HG03354 (cell line): ENCODE measurements at regions not wholly inside any gene's neighbourhood (a gene's known extent, or its start where the extent isn't known, plus 50 kb on each side); places are given as distances from the start of the nearest gene placed in this dataset.

ENCODE experiments used
- ATAC-seq: cut with Tn5 transposase; IDR thresholded peaks from one replicate; pipeline ENCODE4 v1.9.1; 2021; ENCODE audit warnings: mild to moderate bottlenecking; ENCODE audit not compliant: unreplicated experiment, poor library complexity, severe bottlenecking

DNA sequence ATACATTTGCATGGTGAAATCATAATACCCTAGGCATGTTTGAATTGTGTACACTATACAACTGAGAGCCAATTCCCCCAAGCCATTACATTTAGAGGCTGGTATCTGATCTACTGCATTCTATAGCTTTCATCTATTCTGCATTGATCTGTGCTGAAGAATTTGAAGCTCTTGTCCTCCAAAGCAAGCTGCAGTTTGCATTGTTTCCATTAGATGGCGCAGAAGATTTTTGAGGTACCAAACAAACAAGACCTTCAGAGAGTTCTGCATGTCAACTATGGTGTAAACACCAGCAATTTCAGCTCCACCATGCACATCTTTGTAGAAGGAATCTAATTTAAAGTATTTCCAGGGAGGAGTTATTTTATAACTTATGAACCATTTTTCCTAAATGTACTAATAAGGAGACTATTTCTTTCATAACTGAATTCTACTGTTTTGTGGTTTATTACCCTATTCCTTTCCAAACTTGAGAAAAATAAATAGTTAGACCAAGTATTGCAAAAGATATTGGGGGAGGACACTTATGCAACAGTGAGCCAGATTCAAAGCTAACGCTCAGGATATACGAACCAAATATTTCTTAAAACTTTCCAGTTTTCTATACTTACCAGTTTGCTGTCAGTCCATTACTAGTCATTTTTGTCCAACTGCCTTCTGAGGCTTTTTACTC is 761.8 kb upstream of the ACVR2A start:
- peak; percentile 93 for ATAC-seq

DNA sequence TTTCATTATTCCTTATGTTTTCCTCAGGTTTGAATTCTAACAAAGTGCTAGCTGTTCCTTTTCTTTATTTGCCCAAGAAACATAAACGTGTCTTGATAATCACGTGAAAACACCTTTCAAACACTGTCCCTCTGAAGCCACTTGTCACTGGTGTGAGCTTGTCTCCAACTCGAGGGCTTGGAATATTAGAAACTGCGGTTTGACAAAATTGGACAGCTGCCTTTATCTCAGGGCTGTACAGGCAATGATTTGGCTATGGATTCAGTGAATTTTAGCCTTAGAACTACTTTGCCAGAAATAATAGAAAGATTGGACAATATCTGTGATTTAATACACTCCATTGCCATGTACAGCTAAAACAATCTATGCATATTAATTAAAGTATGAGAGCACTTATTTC is 763.0 kb upstream of the ACVR2A start:
- ATAC-seq: no peak

DNA sequence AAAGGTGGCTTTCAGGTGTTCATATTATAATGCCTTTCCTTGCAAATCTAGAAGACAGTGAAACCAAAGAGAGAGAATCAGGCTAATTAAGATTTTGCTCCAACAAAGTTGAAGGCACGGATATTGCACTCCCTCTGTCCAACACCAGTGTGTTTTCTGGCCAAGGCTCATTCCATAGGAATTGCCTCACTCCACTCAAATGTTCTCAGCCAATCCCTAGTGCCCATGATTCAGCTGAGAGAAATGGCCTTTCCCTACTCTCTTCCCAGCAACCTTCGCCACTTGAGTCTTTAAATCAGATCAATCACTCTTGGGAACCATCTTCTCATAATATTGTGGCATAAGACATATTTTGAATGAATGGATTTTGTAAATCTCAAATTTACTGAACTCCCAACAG is 768.2 kb upstream of the ACVR2A start:
- ATAC-seq: no peak

GRCh38 chr2:147068071-147068470 is 776.8 kb upstream of the ACVR2A start:
- ATAC-seq: no peak

GRCh38 chr2:147067136-147067535 is 777.7 kb upstream of the ACVR2A start:
- ATAC-seq: no peak

GRCh38 chr2:147062073-147062472 is 782.8 kb upstream of the ACVR2A start:
- no peak for ATAC-seq

GRCh38 chr2:147061269-147061668 is 783.6 kb upstream of the ACVR2A start:
- ATAC-seq: no peak

GRCh38 chr2:147057892-147058490 is 786.8 kb upstream of the ACVR2A start:
- no peak for ATAC-seq

DNA sequence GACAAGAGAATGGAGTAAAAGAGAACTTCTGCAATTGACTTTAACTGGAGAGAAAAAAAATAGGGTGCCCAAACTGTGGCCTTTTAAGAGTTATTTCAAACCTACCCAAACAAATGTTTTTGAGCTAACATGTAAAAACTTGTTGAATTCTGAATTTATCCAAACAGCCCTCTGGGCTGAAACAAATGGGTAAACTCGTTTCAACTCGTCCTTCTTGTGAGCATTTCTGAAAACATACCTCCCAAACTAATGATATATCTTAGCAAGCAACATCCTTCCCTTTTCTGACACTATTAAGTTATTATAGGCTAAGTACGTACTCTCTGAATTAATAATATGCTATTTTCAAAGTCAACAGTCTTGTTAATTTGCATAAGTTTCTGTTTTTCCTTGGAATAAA is 793.0 kb upstream of the ACVR2A start:
- no peak for ATAC-seq

- no peak for ATAC-seq
These were observed 793.6 kb upstream of the ACVR2A start for GRCh38 chr2:147051248-147051647.

GRCh38 chr2:147049957-147050356 is 794.9 kb upstream of the ACVR2A start:
- no peak for ATAC-seq

DNA sequence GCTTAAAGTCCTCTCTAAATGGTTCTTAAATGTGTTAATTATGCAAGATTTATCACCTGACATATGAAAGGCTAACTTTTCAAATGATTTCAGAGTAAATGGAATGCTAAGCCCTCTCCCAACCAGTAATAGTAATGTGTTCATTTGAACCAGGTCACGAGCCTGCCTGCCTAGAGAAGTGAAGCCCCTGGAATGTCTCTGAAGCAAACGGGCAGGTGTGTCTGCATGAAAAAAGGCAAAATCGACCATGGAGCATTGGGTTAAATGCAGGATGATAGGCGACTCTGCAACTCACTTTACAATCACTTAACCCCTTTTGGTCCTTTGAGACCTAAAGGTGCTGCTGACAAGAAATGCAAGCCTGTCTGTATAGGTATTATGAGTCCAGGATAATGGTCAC is 798.4 kb upstream of the ACVR2A start:
- no peak for ATAC-seq

GRCh38 chr2:147045113-147045512 is 799.7 kb upstream of the ACVR2A start:
- no peak for ATAC-seq

- no peak for ATAC-seq
These were observed 803.7 kb upstream of the ACVR2A start for GRCh38 chr2:147041121-147041494.

GRCh38 chr2:147040298-147041120 is 804.3 kb upstream of the ACVR2A start:
- no peak for ATAC-seq

DNA sequence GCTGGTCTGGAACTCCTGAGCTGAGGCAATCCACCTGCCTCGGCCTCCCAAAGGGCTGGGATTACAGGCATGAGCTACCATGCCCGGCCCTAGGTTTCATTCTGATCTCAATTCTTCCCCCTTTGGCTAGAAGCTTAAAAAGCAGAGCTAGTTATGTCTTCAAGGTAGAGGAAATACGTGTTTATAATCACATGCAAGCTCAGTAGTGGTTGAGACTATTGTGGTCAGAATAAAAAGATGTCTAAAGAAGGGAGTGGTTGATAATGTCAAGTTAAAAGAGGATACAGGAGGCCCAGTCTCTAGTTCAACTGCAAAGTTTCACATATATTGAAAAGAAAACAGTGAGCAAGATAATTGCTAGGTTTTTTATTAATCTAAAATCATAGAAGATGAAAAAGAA is 807.8 kb upstream of the ACVR2A start:
- ATAC-seq: no peak

- no peak for ATAC-seq
These were observed 811.8 kb upstream of the ACVR2A start for GRCh38 chr2:147033044-147033443.

GRCh38 chr2:147031897-147032296 is 812.9 kb upstream of the ACVR2A start:
- no peak for ATAC-seq

DNA sequence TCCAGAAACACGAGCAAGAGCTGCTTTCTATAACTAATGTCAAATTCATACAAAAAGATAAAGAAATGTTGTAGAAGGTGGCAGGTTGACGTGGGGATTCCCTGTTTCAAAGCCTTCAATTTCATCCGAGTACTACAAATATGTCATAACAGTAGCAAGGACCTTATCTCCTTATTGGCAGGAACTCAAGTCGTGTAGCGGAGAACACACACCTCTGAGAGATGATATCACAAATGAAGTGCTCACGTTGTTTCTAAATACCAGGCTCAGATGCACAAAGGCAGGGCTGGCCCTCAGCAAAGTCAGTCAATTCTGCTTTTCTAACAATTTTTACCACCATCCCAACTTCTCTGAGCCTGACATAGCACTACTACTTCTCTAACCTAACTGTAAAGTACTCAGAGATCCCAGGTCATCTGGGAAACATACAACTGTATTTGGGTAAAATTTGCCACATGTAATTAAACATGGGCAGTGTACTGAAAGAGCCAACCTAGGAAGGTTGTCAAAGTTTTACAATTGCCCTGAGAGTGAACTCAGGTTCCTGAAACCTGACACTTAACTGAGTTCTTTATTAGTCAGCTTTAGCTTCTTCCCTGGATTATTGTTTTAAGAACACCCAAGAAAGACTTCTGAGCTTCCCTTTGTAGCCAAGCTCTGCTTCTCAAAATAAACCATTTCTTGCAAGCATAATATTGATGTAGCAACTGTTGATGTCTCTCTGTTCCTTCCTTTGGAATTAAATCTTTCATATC is 813.7 kb upstream of the ACVR2A start:
- no peak for ATAC-seq

- no peak for ATAC-seq
These were observed 817.4 kb upstream of the ACVR2A start for GRCh38 chr2:147027436-147027835.
